GM21390 (cell line): ENCODE measurements at regions not wholly inside any gene's neighbourhood (a gene's known extent, or its start where the extent isn't known, plus 50 kb on each side); places are given as distances from the start of the nearest gene placed in this dataset.

Experiments used
- ATAC-seq: cut with Tn5 transposase; IDR thresholded peaks from one replicate; pipeline ENCODE4 v1.9.1; 2021; ENCODE audit not compliant: unreplicated experiment

GRCh38 chr5:54859316-54859715, 126.1 kb downstream of the ESM1 start:
- no peak for ATAC-seq

GRCh38 chr5:54854883-54855581, 130.4 kb downstream of the ESM1 start:
- no peak for ATAC-seq

GRCh38 chr5:54852007-54852406, 133.4 kb downstream of the ESM1 start:
- ATAC-seq, result no peak

GRCh38 chr5:54851449-54851848, 133.9 kb downstream of the ESM1 start:
- ATAC-seq, result no peak

GRCh38 chr5:54848581-54848980, 136.8 kb downstream of the ESM1 start:
- ATAC-seq, result no peak

GRCh38 chr5:54845567-54845941, 139.8 kb downstream of the ESM1 start:
- ATAC-seq, result no peak

GRCh38 chr5:54844905-54845566, 140.4 kb downstream of the ESM1 start:
- no peak for ATAC-seq

GRCh38 chr5:54844266-54844665, 141.1 kb downstream of the ESM1 start:
- ATAC-seq, result no peak

- no peak for ATAC-seq
These were observed 143.9 kb downstream of the ESM1 start for GRCh38 chr5:54841481-54841880.

- ATAC-seq, result no peak
These were observed 146.6 kb downstream of the ESM1 start for GRCh38 chr5:54838843-54839242.

- ATAC-seq, result no peak
These were observed 147.4 kb downstream of the ESM1 start for GRCh38 chr5:54837981-54838380.

GRCh38 chr5:54837093-54837492, 148.3 kb downstream of the ESM1 start:
- ATAC-seq, result no peak

GRCh38 chr5:54835647-54836046, 149.7 kb downstream of the ESM1 start:
- ATAC-seq, result no peak

GRCh38 chr5:54834121-54834842, 151.1 kb downstream of the ESM1 start:
- ATAC-seq, result no peak

- no peak for ATAC-seq
These were observed 151.8 kb downstream of the ESM1 start for GRCh38 chr5:54833590-54833989.

- ATAC-seq, result no peak
These were observed 152.5 kb downstream of the ESM1 start for GRCh38 chr5:54832858-54833257.

GRCh38 chr5:54832045-54832444, 153.3 kb downstream of the ESM1 start:
- ATAC-seq, result no peak

- no peak for ATAC-seq
These were observed 154.2 kb downstream of the ESM1 start for GRCh38 chr5:54831233-54831632.

- no peak for ATAC-seq
These were observed 155.5 kb downstream of the ESM1 start for GRCh38 chr5:54829676-54830535.

- ATAC-seq, result no peak
These were observed 156.3 kb downstream of the ESM1 start for GRCh38 chr5:54829102-54829501.

- ATAC-seq, result no peak
These were observed 157.2 kb downstream of the ESM1 start for GRCh38 chr5:54828151-54828550.
